ENCODE measurements at regions not wholly inside any gene's neighbourhood (a gene's known extent, or its start where the extent isn't known, plus 50 kb on each side); places are given as distances from the start of the nearest gene placed in this dataset.

DNA sequence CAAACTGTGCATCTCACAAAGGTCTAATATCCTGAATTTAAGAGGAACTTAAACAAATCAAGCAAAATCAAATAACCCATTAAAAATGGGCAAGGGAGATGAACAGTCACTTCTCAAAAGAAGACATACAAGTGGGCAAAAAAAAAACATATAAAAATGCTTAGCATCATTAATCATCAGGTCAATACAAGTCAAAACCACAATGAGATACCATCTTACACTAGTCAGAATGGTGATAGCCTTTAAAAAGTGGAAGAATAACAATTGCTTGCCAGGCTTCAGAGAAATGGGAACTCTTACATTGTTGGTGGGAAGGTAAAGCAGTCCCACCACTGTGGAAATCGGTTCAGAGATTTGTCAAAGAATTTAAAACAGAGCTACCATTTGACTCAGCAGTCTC is 646.7 kb upstream of the PTCHD4 start:
- H3K79me2 ChIP-seq (ENCODE audit: insufficient read depth, low read length) = no peaks in the 10 kb centered on the region
- no peaks in the 10 kb centered on the region for H4K20me1 ChIP-seq (ENCODE audit: insufficient read depth, low read length)
- no peak overlapping the region for H3K4me2 ChIP-seq (ENCODE audit: insufficient read depth, low read length)
- no peaks in the 10 kb centered on the region for H3K27me3 ChIP-seq (ENCODE audit: insufficient read depth, low read length)
- no peaks in the 10 kb centered on the region for H3K4me1 ChIP-seq (ENCODE audit: insufficient read depth, low read length)
- no peak overlapping the region for H3K4me3 ChIP-seq (ENCODE audit: insufficient read depth, low read length)
- no peak overlapping the region for H3K27ac ChIP-seq (ENCODE audit: low read depth, low read length)
- H3K9me3 ChIP-seq (ENCODE audit: low read depth, low read length) = no peaks in the 10 kb centered on the region
- DNase-seq (ENCODE audit: insufficient read length, low spot score, missing footprints) = no peak
- no peak overlapping the region for H2AFZ ChIP-seq (ENCODE audit: low read length)
- TF ChIP-seq CTCF (IDR thresholded peaks at IDR 0.05; ENCODE audit: extremely low read depth, low read depth, low read length) = no peak
- no peaks in the 10 kb centered on the region for H3K36me3 ChIP-seq (ENCODE audit: insufficient read depth, low read length)

DNA sequence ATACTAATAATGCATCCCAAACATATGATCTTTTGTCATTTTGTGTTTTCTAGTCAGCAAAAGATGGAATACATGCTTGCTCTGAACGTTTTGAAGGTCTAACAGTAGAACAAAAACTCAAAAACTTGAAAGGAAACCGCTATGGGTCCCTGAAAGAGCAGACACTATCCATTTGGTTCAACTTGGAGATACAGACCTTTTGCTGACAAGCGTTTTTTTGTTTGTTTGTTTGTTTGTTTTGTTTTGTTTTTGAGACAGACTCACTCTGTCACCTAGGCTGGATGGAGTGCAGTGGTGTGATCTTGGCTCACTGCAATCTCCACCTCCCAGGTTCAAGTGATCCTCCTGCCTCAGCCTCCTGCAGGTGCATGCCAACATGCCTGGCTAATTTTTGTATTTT is 644.3 kb upstream of the PTCHD4 start:
- no peak overlapping the region for H3K4me3 ChIP-seq (ENCODE audit: insufficient read depth, low read length)
- H2AFZ ChIP-seq (ENCODE audit: low read length) = no peak overlapping the region
- no peaks in the 10 kb centered on the region for H3K27me3 ChIP-seq (ENCODE audit: insufficient read depth, low read length)
- no peaks in the 10 kb centered on the region for H3K36me3 ChIP-seq (ENCODE audit: insufficient read depth, low read length)
- no peak overlapping the region for H3K27ac ChIP-seq (ENCODE audit: low read depth, low read length)
- H3K4me2 ChIP-seq (ENCODE audit: insufficient read depth, low read length) = no peak overlapping the region
- no peak for TF ChIP-seq CTCF (IDR thresholded peaks at IDR 0.05; ENCODE audit: extremely low read depth, low read depth, low read length)
- no peak for DNase-seq (ENCODE audit: insufficient read length, low spot score, missing footprints)
- H3K9me3 ChIP-seq (ENCODE audit: low read depth, low read length) = no peaks in the 10 kb centered on the region
- no peaks in the 10 kb centered on the region for H4K20me1 ChIP-seq (ENCODE audit: insufficient read depth, low read length)
- no peaks in the 10 kb centered on the region for H3K4me1 ChIP-seq (ENCODE audit: insufficient read depth, low read length)
- H3K79me2 ChIP-seq (ENCODE audit: insufficient read depth, low read length) = no peaks in the 10 kb centered on the region

GRCh38 chr6:48754641-48755040 is 643.6 kb upstream of the PTCHD4 start:
- TF ChIP-seq CTCF (IDR thresholded peaks at IDR 0.05; ENCODE audit: extremely low read depth, low read depth, low read length) = no peak
- H3K9me3 ChIP-seq (ENCODE audit: low read depth, low read length) = no peaks in the 10 kb centered on the region
- no peak overlapping the region for H3K4me3 ChIP-seq (ENCODE audit: insufficient read depth, low read length)
- no peak overlapping the region for H3K27ac ChIP-seq (ENCODE audit: low read depth, low read length)
- no peaks in the 10 kb centered on the region for H3K36me3 ChIP-seq (ENCODE audit: insufficient read depth, low read length)
- no peak for DNase-seq (ENCODE audit: insufficient read length, low spot score, missing footprints)
- no peak overlapping the region for H3K4me2 ChIP-seq (ENCODE audit: insufficient read depth, low read length)
- H3K79me2 ChIP-seq (ENCODE audit: insufficient read depth, low read length) = no peaks in the 10 kb centered on the region
- H4K20me1 ChIP-seq (ENCODE audit: insufficient read depth, low read length) = no peaks in the 10 kb centered on the region
- H2AFZ ChIP-seq (ENCODE audit: low read length) = no peak overlapping the region
- H3K27me3 ChIP-seq (ENCODE audit: insufficient read depth, low read length) = no peaks in the 10 kb centered on the region
- no peaks in the 10 kb centered on the region for H3K4me1 ChIP-seq (ENCODE audit: insufficient read depth, low read length)

DNA sequence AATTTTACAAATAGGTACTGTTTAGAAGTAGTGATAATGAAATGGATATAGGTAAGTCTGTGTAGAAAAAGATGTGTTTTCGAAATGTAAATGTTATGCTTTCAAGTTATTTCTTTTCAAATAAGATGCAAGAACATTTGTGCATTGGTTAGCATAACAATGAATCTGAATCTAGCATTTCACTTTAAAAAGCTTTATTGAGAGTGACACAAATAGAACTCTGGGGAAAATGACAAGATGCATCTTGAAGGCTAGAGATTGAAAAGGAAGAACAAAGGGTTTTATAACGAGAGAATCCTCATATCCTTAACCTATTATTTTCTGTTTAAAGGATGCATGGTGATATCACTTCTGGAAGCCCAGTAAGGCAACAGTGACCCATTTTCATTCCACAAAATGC is 639.9 kb upstream of the PTCHD4 start:
- H3K27ac ChIP-seq (ENCODE audit: low read depth, low read length) = no peak overlapping the region
- no peaks in the 10 kb centered on the region for H3K79me2 ChIP-seq (ENCODE audit: insufficient read depth, low read length)
- H3K36me3 ChIP-seq (ENCODE audit: insufficient read depth, low read length) = no peaks in the 10 kb centered on the region
- no peaks in the 10 kb centered on the region for H4K20me1 ChIP-seq (ENCODE audit: insufficient read depth, low read length)
- TF ChIP-seq CTCF (IDR thresholded peaks at IDR 0.05; ENCODE audit: extremely low read depth, low read depth, low read length) = no peak
- no peak overlapping the region for H2AFZ ChIP-seq (ENCODE audit: low read length)
- H3K27me3 ChIP-seq (ENCODE audit: insufficient read depth, low read length) = no peaks in the 10 kb centered on the region
- no peaks in the 10 kb centered on the region for H3K9me3 ChIP-seq (ENCODE audit: low read depth, low read length)
- no peak overlapping the region for H3K4me2 ChIP-seq (ENCODE audit: insufficient read depth, low read length)
- no peak overlapping the region for H3K4me3 ChIP-seq (ENCODE audit: insufficient read depth, low read length)
- DNase-seq (ENCODE audit: insufficient read length, low spot score, missing footprints) = no peak
- no peaks in the 10 kb centered on the region for H3K4me1 ChIP-seq (ENCODE audit: insufficient read depth, low read length)

All from osteoblast (primary cell).